CD4-positive, alpha-beta T cell treated with Interleukin-17A for 1 hour (primary cell): ENCODE measurements at regions not wholly inside any gene's neighbourhood (a gene's known extent, or its start where the extent isn't known, plus 50 kb on each side); places are given as distances from the start of the nearest gene placed in this dataset.

ENCODE experiments used
- DNase-seq: peaks from one replicate; pipeline ENCODE4 v3.0.0-alpha.2; 2020

DNA sequence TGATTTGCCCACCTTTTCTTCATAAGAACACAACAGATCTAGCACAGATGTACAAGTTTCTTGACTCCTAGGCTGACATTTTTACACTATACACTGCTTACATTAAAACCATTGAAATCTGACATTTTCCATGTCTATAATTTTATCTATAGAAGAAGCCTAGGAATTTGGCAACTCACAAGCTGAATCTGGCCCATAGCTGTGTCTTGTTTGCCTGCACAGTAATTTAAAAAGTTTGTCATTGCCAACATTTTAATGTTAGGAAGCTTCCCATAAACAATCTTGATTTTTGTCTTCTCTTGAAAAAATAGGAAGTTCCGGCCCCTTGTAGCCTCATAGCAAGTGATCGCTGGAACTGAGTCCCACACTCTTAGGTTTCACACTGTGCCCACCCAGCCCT lies 394.6 kb upstream of the AZI2 start:
- DNase-seq, result no peak

DNA sequence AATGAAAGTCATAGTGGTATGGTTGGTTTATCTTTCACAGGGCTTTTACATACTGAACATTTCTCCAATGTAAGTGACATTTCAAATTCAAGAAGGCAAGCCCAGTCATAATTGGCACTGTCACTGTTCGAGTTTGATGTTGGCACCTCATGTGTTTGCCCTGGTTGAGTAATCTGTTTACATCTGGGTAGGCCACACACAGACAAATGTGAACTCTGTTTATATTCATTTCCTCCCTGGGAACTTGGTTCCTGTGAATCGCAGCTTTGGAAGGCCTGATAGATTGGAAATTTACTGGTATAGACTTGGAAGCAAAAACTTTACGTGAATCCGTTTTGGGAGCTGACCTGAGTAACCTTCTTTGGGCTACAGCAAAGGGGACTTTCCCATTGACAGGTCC lies 395.2 kb upstream of the AZI2 start:
- DNase-seq, result no peak

GRCh38 chr3:28745436-28745835 lies 396.8 kb upstream of the AZI2 start:
- DNase-seq, result no peak

- no peak for DNase-seq
These were observed 397.4 kb upstream of the AZI2 start for GRCh38 chr3:28745916-28746617.

GRCh38 chr3:28746990-28747389 lies 398.4 kb upstream of the AZI2 start:
- no peak for DNase-seq

GRCh38 chr3:28751864-28752263 lies 403.2 kb upstream of the AZI2 start:
- DNase-seq, result no peak

DNA sequence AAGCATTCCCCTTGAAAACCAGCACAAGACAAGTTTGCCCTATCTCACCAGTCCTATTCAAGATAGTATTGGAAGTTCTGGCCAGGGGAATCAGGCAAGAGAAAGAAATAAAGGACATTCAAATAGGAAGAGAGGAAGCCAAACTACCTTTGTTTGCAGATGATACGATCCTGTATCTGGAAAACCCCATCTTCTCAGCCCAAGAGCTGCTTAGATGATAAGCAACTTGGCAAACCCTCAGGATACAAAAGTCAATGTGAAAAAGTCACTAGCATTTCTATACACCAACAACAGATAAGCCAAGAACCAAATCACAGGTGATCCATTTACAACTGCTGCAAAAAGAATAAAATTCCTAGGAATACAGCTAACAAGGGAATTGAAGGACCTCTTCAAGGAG lies 403.7 kb upstream of the AZI2 start:
- DNase-seq, result no peak

- no peak for DNase-seq
These were observed 407.4 kb upstream of the AZI2 start for GRCh38 chr3:28756056-28756455.

GRCh38 chr3:28758115-28758514 lies 409.5 kb upstream of the AZI2 start:
- DNase-seq, result no peak

DNA sequence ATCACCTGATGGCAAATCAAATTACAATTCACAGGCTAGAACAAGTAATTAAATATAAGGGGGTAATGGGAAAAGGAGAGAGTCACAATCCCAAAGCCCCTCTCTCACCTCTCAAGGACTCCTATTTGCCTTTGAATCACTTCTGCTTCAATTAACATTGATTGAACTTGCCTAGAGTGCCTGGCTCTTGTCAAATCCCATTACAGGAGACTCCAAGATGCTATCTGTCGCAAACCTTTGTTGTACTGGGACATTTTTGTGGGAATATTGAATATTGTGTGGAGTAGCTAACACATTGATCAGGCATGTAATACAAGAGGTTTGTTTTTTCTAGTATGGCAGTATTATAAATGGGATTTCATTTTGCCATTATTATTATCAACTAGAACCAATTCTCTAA lies 412.8 kb upstream of the AZI2 start:
- no peak for DNase-seq

DNA sequence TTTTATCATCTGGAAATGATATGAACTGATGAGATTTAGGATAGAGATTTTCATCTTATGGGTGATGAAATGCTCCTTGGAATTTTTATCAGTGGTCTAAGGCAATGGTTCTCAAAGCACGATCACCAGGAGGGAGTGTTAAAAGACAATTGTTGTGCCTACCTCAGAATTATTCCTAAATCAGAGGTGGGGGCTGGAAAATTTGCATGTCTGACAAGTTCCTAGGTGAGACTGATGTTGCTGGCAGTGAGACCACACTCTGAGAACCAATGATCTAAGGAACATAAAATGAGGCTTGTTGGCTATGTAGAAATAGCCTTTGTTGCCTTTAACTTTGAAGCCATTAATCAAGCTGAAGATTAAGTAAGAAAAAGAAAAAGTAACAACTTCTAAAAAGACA lies 416.6 kb upstream of the AZI2 start:
- no peak for DNase-seq

DNA sequence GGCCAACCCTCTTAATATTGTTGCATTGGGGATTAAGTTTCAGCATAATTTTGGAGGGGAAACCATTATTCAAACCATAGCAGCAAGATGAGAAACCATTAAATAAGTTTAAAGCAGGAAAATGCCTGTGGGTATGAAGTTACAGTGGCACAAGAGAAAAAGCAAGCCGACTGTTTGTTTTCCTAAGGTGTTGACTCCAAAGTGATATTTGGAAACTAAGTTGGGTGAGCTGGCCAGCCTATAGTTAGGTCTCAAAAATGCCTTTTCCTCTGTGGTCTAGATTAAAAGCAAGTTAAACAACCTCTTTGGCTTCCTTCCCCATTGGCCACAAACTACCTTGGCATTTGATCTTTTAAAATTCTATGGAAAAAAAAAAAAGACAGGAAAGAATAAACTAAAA lies 419.8 kb upstream of the AZI2 start:
- DNase-seq, result no peak

DNA sequence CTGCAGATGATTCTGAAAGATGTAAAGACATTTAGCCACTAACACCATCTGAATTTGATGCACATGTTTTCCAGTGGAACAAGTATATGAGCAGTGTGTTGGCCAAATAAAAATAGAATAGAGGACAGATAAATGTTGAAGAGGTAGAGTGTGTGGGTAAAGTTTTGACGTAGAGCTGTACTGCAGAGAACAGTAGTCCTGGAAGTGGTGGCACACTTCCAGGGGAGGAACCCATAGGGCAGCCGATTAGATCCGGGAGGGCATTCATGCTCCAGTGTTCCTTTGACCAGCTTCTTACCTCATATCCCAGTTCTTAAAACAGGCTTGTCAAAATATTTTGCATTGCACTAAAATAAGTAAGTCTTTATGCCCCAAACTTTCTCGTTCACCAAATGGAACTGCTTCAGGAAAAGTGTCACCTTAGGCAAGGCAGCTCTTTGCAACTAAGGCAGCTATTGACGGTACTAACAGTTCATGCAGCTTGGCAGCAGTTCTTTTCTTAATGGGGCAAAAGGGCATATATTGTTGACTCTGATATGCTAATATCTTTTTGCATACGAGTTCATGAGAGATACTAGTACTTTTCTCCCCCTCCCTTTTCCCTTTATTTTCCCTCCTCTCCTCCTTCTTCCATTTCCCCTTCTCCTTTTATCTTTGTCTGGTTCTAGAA lies 429.3 kb upstream of the AZI2 start:
- no peak for DNase-seq

DNA sequence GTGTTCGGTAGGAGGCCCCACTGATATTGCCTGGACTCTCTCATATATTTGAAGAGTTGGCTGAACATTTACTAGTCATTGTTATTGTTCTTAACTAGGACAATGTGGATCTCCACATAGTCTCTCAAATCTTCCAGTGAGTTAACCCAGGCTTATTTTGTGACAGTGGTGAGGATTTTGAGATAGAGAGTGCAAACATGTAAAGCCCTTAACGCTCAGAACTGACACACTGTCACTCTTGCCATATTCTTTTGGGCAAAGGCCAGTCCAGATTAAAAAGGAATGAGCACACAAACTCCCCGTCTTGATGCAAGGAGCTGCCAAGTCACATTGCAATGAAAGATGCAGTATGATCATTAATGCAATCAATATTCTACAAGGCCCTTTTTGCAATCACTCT lies 431.9 kb upstream of the AZI2 start:
- DNase-seq, result no peak

GRCh38 chr3:28781053-28781452 lies 432.4 kb upstream of the AZI2 start:
- no peak for DNase-seq

DNA sequence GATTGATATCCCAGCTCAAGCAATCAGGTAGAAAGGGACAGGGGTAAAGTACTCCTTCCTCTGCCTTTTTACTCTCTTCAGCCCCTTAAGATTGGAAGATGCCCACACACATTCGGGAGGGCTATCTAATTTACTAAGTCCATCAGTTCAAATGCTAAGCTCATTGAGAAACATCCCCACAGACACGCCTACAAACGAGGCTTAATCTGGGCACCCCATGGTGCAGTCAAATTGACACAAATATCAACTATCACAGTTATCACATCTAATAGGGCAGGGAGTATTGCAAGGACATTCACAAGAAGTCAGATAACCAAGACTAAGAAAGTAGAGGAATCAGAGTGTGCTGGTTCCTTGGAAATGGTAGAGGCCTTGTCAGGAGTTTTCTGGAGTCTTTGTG lies 437.8 kb upstream of the AZI2 start:
- no peak for DNase-seq

- DNase-seq, result no peak
These were observed 439.9 kb upstream of the AZI2 start for GRCh38 chr3:28788571-28788970.

- no peak for DNase-seq
These were observed 443.2 kb upstream of the AZI2 start for GRCh38 chr3:28791713-28792255.

DNA sequence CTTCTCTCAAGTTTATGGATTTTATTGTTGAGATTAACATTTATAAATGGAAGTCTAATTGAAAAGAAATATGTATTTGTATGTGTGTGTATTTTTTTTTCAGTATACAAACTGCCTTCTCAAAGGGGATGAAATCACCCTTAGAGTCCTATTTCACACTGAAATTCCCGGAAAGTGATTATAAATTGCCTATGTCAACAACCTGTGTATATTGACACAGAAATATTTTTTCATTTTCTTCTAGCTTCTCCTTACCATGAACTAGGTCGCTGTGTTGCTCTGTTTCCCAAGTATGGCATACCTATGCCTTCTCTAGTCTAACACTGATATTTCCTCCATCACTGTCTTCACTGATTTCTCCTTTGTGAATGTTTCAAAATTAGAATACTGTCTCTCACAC lies 444.0 kb upstream of the AZI2 start:
- DNase-seq, result no peak

GRCh38 chr3:28799084-28799483 lies 450.5 kb upstream of the AZI2 start:
- DNase-seq, result no peak

DNA sequence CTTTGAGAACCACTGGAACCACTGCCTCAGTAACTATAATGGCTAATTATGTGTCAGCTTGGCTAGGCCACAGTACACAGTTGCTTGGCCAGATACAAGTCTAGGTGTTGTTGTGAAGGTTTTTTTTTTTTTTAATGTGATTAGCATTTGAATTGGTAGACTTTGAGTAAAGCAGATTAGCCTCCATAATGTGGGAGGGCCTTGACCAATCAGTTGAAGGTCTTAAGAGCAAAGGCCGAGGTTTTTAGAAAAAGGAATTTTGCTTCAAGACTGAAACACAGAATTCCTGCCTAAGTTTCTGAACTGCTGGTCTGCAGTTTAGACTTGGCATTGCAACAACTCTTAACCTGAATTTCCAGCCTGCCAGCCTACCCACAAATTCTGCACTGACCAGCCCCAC lies 451.6 kb upstream of the AZI2 start:
- DNase-seq, result no peak

DNA sequence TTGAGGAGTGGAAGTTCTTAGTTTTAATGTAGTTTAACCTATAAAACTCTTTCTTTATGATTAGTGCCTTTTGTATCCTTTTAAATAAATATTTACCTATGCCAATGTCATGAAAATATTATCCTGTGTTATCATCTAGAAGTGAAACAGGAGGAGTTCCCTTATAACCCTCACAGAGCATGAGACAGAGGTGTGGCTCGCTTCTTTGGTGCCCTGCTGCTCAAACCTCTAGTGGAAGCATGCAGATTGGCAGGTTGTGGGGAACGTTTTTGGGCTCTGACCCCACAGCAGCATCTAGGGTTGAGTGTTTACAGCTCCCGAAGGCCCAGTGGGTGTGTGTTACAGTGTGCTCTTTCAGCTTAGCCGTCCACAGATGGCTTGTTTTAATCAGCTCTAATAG lies 459.4 kb upstream of the AZI2 start:
- DNase-seq, result no peak

DNA sequence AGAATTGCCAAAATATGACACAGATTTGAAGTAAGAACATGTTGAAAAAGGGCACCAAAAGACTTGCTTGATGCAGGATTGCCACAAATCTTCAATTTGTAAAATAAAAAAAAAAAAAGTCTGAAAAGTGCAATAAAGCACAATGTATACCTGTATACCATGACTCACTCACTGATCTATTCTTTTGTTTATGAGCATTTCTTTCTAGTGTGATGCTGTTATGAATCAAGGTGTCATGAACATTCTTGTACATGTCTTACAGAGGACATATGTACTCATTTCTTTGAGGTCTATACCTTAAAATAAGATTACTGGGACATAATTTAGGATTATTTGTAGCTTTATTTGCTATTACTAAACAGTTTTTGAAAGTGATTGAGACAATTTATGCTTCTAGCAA lies 464.9 kb upstream of the RBMS3 start:
- no peak for DNase-seq

- no peak for DNase-seq
These were observed 456.6 kb upstream of the RBMS3 start for GRCh38 chr3:28824316-28824715.

DNA sequence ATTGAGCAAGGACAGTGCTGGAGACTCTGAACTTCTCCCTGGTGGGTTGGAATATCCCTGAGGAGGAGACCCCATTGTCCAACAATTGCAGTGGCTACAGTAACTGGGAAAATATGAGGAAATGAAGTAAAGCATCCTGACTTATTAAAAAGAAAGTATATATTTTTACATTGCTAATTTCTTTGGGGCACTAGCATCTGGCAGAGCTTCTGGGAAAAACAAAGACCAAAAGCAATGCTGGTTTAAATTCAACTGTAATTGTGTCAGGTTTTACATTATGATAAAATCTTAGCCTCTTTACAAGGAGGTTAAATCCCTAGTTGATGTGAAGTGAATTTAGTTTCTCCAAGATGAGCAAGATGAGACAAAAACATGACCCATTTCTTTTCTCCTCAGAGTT lies 454.0 kb upstream of the RBMS3 start:
- no peak for DNase-seq
